Stomach (tissue), 8 donors: ENCODE measurements at regions not wholly inside any gene's neighbourhood (a gene's known extent, or its start where the extent isn't known, plus 50 kb on each side); places are given as distances from the start of the nearest gene placed in this dataset.

Experiments used
- DNase-seq, 2 donors: peaks; one replicate each; pipeline versions ENCODE4 v3.0.0 to v3.0.0-alpha.2; 2013 to 2019
- H3K27ac ChIP-seq, 5 donors: fragments of 200-600 bp in 4 of 5; sonication (generic) in 4 of 5; one replicate each; pipeline ENCODE4 v1.5.1; 2013 to 2019; ENCODE audit warnings: mild to moderate bottlenecking in 1 of 5, moderate library complexity in 1 of 5
- H3K27me3 ChIP-seq, 3 donors: fragments of 200-600 bp; sonication (generic); one replicate each; pipeline ENCODE4 v1.5.1; 2017 to 2019; ENCODE audit warnings: mixed run types in 1 of 3
- H3K36me3 ChIP-seq, 4 donors: fragments of 200-600 bp; sonication (generic); 1 replicate in 3 of 4; 2 replicates in 1 of 4; pipeline ENCODE4 v1.5.1; 2016 to 2019
- H3K4me1 ChIP-seq, 4 donors: fragments of 200-600 bp; sonication (generic); one replicate each; pipeline ENCODE4 v1.5.1; 2016 to 2019
- H3K4me3 ChIP-seq, 4 donors: fragments of 200-600 bp; sonication (generic) in 3 of 4; one replicate each; pipeline ENCODE4 v1.5.1; 2016 to 2019; ENCODE audit warnings: mild to moderate bottlenecking in 1 of 4
- H3K9me3 ChIP-seq, 4 donors: fragments of 200-600 bp; sonication (generic); one replicate each; pipeline ENCODE4 v1.5.1; 2016 to 2019
- CTCF ChIP-seq, 7 experiments: fragments of 450-650 bp in 4 of 7; fragments of 200-600 bp in 3 of 7; sonication (generic) in 3 of 7; IDR thresholded peaks; one replicate each; pipeline ENCODE4 v1.5.1; 2016 to 2019; ENCODE audit warnings: antibody characterized with exemption in 7 of 7, control low read depth in 2 of 7, mild to moderate bottlenecking in 1 of 7
- EP300 ChIP-seq: sonication (generic); formaldehyde crosslinking; IDR thresholded peaks from one replicate; pipeline ENCODE4 v1.6.1; 2017; ENCODE audit warnings: antibody characterized with exemption
- POLR2A ChIP-seq, 4 donors: fragments of 450-650 bp; IDR thresholded peaks; one replicate each; pipeline ENCODE4 v1.6.1; 2016; ENCODE audit warnings: antibody characterized with exemption in 4 of 4, control low read depth in 2 of 4, mild to moderate bottlenecking in 1 of 4, moderate library complexity in 1 of 4
- POLR2AphosphoS5 ChIP-seq, 3 donors: sonication (generic); formaldehyde crosslinking; IDR thresholded peaks; one replicate each; pipeline ENCODE4 v1.6.1; 2016; ENCODE audit warnings: antibody characterized with exemption in 3 of 3
- WGBS, 5 donors: extraction: QIAGEN DNeasy Blood & Tissue Kit in 3 of 5; methylation state at CpG; one replicate each; pipeline versions ENCODE4 v1.1.5 to v1.1.7; 2013 to 2018; 5-methylcytosine and 5-hydroxymethylcytosine counted together
- intact Hi-C: fragments of 100-400 bp; cut with DNase I; formaldehyde crosslinking; loops from one replicate; pipeline ENCODE4 v1.15.1; 2023; ENCODE audit warnings: low total_unique reads
- donor health status: healthy with polysubstance abuse.
- donor health status: Bipolar disorder and iron deficiency.
- donor health status: healthy.

- H3K4me3 ChIP-seq, result no peak overlapping the region
- 86 to 90% (median 89%) methylated on average over 7 of the region's 7 CpGs for WGBS, 5 donors
- intact Hi-C loops, result no loop called here
- H3K27ac ChIP-seq, result no peak overlapping the region
- H3K4me1 ChIP-seq, result no peaks in the 10 kb centered on the region
- DNase-seq, result no peak
- H3K27me3 ChIP-seq, result no peaks in the 10 kb centered on the region
- H3K9me3 ChIP-seq, result no peaks in the 10 kb centered on the region
- H3K36me3 ChIP-seq, result no peaks in the 10 kb centered on the region
- no peak for TF ChIP-seq EP300
- TF ChIP-seq CTCF (IDR thresholded peaks at IDR 0.05), result no peak
- TF ChIP-seq POLR2A (IDR thresholded peaks at IDR 0.05), result no peak
- TF ChIP-seq POLR2AphosphoS5 (IDR thresholded peaks at IDR 0.05), result no peak
Observed at GRCh38 chr2:35174845-35175244, 1180.7 kb upstream of the CRIM1 start.

- H3K4me1 ChIP-seq, result no peaks in the 10 kb centered on the region
- H3K4me3 ChIP-seq, result no peak overlapping the region
- intact Hi-C loops, result no loop called here
- 16 to 35% (median 25%) methylated on average over 2 of the region's 2 CpGs for WGBS, 5 donors
- no peak for TF ChIP-seq EP300
- H3K27me3 ChIP-seq, result no peaks in the 10 kb centered on the region
- no peaks in the 10 kb centered on the region for H3K9me3 ChIP-seq
- H3K27ac ChIP-seq, result no peak overlapping the region
- H3K36me3 ChIP-seq, result no peaks in the 10 kb centered on the region
- no peak for DNase-seq
Observed at GRCh38 chr2:35172687-35173086, 1182.9 kb upstream of the CRIM1 start.

GRCh38 chr2:35168351-35168750 lies 1187.2 kb upstream of the CRIM1 start:
- intact Hi-C loops, result no loop called here
- TF ChIP-seq POLR2AphosphoS5 (IDR thresholded peaks at IDR 0.05) (no peak), CTCF (IDR thresholded peaks at IDR 0.05) (no peak), POLR2A (IDR thresholded peaks at IDR 0.05) (no peak), EP300 (no peak)
- Histone ChIP-seq H3K27me3 (no peaks in the 10 kb centered on the region), H3K27ac (no peak overlapping the region), H3K36me3 (no peaks in the 10 kb centered on the region), H3K4me1 (no peaks in the 10 kb centered on the region), H3K4me3 (no peak overlapping the region), H3K9me3 (no peaks in the 10 kb centered on the region)
- no peak for DNase-seq

GRCh38 chr2:35163948-35164347 lies 1191.6 kb upstream of the CRIM1 start:
- Histone ChIP-seq H3K4me3 (no peak overlapping the region), H3K4me1 (no peaks in the 10 kb centered on the region), H3K27me3 (no peaks in the 10 kb centered on the region), H3K36me3 (no peaks in the 10 kb centered on the region), H3K9me3 (no peaks in the 10 kb centered on the region), H3K27ac (no peak overlapping the region)
- whole genome bisulfite sequencing, 5 donors, result 69 to 93% (median 86%) methylated on average over 2 of the region's 2 CpGs
- DNase-seq, result no peak
- intact Hi-C loops, result no loop called here
- TF ChIP-seq POLR2AphosphoS5 (IDR thresholded peaks at IDR 0.05) (no peak), CTCF (IDR thresholded peaks at IDR 0.05) (no peak), EP300 (no peak), POLR2A (IDR thresholded peaks at IDR 0.05) (no peak)

- Histone ChIP-seq H3K36me3 (no peaks in the 10 kb centered on the region), H3K27me3 (no peaks in the 10 kb centered on the region), H3K9me3 (no peaks in the 10 kb centered on the region), H3K4me1 (no peaks in the 10 kb centered on the region), H3K27ac (no peak overlapping the region), H3K4me3 (no peak overlapping the region)
- no peak for TF ChIP-seq POLR2A (IDR thresholded peaks at IDR 0.05)
- no peak for TF ChIP-seq POLR2AphosphoS5 (IDR thresholded peaks at IDR 0.05)
- TF ChIP-seq CTCF (IDR thresholded peaks at IDR 0.05), result no peak
- no peak for TF ChIP-seq EP300
- no peak for DNase-seq
- 50 to 61% (median 56%) methylated on average over 4 of the region's 4 CpGs for WGBS, 5 donors
- intact Hi-C loops, result no loop called here
Observed at GRCh38 chr2:35160871-35161270, 1194.7 kb upstream of the CRIM1 start.
